A549 (cell line): ENCODE measurements at regions not wholly inside any gene's neighbourhood (a gene's known extent, or its start where the extent isn't known, plus 50 kb on each side); places are given as distances from the start of the nearest gene placed in this dataset.

Experiments
- ATAC-seq, 2 experiments: fragments of 200-7000 bp in 1 of 2; fragments of >200 bp in 1 of 2; cut with Nextera tagmentation in 1 of 2; cut with Tn5 transposase in 1 of 2; 3 replicates each; pipeline versions ENCODE4 v1.8.0 to v1.9.1; 2018 to 2020; ENCODE audit warnings: mild to moderate bottlenecking in 1 of 2, moderate library complexity in 1 of 2
- CTCF ChIA-PET: fragments of 300-600 bp; sonication (Branson Sonifier 250); formaldehyde crosslinking; extraction: SDS; loops from one replicate; lab custom pipeline; 2021; ENCODE audit warnings: antibody characterized with exemption, inconsistent platforms; lab: Yijun Ruan, JAX
- POLR2A ChIA-PET: fragments of 350-600 bp; formaldehyde crosslinking; extraction: SDS; loops from one replicate; lab custom pipeline; 2021; ENCODE audit warnings: antibody characterized with exemption, inconsistent platforms; lab: Yijun Ruan, JAX
- DNase-seq, 2 experiments: peaks; one replicate each; pipeline versions ENCODE4 v3.0.0 to v3.0.0-alpha.2; 2011 to 2016; ENCODE audit warnings: low read depth in 1 of 2, low spot score in 1 of 2
- FAIRE-seq: peaks from 2 replicates; lab custom pipeline; 2011; peaks lifted over from hg19 to GRCh38; lab: Jason Lieb, UNC
- H3K27ac ChIP-seq, 2 experiments: fragments of >200 bp; sonication (Bioruptor Twin); formaldehyde crosslinking; 3 replicates each; pipeline ENCODE4 v1.5.1; 2016 to 2017
- H3K4me1 ChIP-seq: fragments of >200 bp; sonication (Bioruptor Twin); formaldehyde crosslinking; 3 replicates; pipeline ENCODE4 v1.6.1; 2016
- H3K4me2 ChIP-seq: fragments of >200 bp; sonication (Bioruptor Twin); formaldehyde crosslinking; 3 replicates; pipeline ENCODE4 v1.6.1; 2016
- H3K4me3 ChIP-seq: fragments of >200 bp; sonication (Bioruptor Twin); formaldehyde crosslinking; 3 replicates; pipeline ENCODE4 v1.5.1; 2016
- H3K9me3 ChIP-seq: fragments of >200 bp; sonication (Bioruptor Twin); formaldehyde crosslinking; 3 replicates; pipeline ENCODE4 v1.6.1; 2016
- CBX8 ChIP-seq: fragments of 200-600 bp; sonication (generic); IDR thresholded peaks from 2 replicates; pipeline ENCODE4 v1.6.1; 2016
- EHF ChIP-seq: fragments of 250-450 bp; sonication (Bioruptor Pico); IDR thresholded peaks from 2 replicates; pipeline ENCODE4 v1.5.0; 2020; ENCODE audit warnings: mild to moderate bottlenecking
- EHMT2 ChIP-seq: fragments of 200-600 bp; sonication (generic); IDR thresholded peaks from 2 replicates; pipeline ENCODE4 v1.6.1; 2016; ENCODE audit warnings: antibody characterized with exemption, low read depth, mild to moderate bottlenecking, moderate library complexity
- FOSL2 ChIP-seq, 2 experiments: fragments of 450-650 bp in 1 of 2; fragments of >200 bp in 1 of 2; sonication (Bioruptor Twin) in 1 of 2; formaldehyde crosslinking; IDR thresholded peaks; 2 replicates each; pipeline versions ENCODE4 v1.5.0 to v1.6.1; 2016 to 2020; ENCODE audit warnings: mild to moderate bottlenecking in 1 of 2, moderate library complexity in 1 of 2
- HOXA7 ChIP-seq: fragments of 250-450 bp; sonication (Bioruptor Pico); IDR thresholded peaks from 2 replicates; pipeline ENCODE4 v1.5.0; 2020; ENCODE audit warnings: mild to moderate bottlenecking, moderate library complexity
- JUN ChIP-seq, 2 experiments: fragments of >200 bp; sonication (Bioruptor Twin); formaldehyde crosslinking; IDR thresholded peaks; 2 replicates in 1 of 2; 3 replicates in 1 of 2; pipeline ENCODE4 v1.6.1; 2016 to 2017
- JUNB ChIP-seq: fragments of >200 bp; sonication (Bioruptor Twin); formaldehyde crosslinking; IDR thresholded peaks from 2 replicates; pipeline ENCODE4 v1.6.1; 2016
- MAFK ChIP-seq: fragments of 450-650 bp; IDR thresholded peaks from 2 replicates; pipeline ENCODE4 v1.6.1; 2014; ENCODE audit not compliant: partially characterized antibody
- MAZ ChIP-seq: fragments of 150-350 bp; IDR thresholded peaks from 2 replicates; pipeline ENCODE4 v1.6.1; 2014; ENCODE audit warnings: antibody characterized with exemption, low read depth, low read length, borderline replicate concordance
- MYC ChIP-seq: IDR thresholded peaks from 2 replicates; pipeline ENCODE4 v1.6.1; 2012; ENCODE audit warnings: mild to moderate bottlenecking, inconsistent platforms, low read length, improper control_type of control experiment, borderline replicate concordance
- NFE2L2 ChIP-seq: fragments of 150-350 bp; conservative IDR thresholded peaks from 2 replicates; pipeline ENCODE4 v1.6.1; 2014; ENCODE audit warnings: low read length
- PHF8 ChIP-seq: fragments of 200-600 bp; sonication (generic); IDR thresholded peaks from 2 replicates; pipeline ENCODE4 v1.6.1; 2016; ENCODE audit warnings: low read depth, mild to moderate bottlenecking, antibody characterized with exemption, moderate library complexity, borderline replicate concordance
- POLR2A ChIP-seq: IDR thresholded peaks from 2 replicates; pipeline ENCODE4 v1.6.1; 2012; ENCODE audit warnings: mild to moderate bottlenecking, low read length
- SMC3 ChIP-seq: fragments of >200 bp; sonication (Bioruptor Twin); formaldehyde crosslinking; IDR thresholded peaks from 3 replicates; pipeline ENCODE4 v1.6.1; 2018; ENCODE audit warnings: inconsistent platforms
- ZNF302 ChIP-seq: fragments of 250-450 bp; sonication (Bioruptor Pico); IDR thresholded peaks from 2 replicates; pipeline ENCODE4 v1.9.0; 2021; ENCODE audit warnings: inconsistent platforms, mild to moderate bottlenecking, moderate library complexity
- WGBS: methylation state at CpG from one replicate; pipeline ENCODE4 v1.1.6; 2017; ENCODE audit errors: missing lambda C conversion rate; 5-methylcytosine and 5-hydroxymethylcytosine counted together
- TF ChIP-seq, protein P1 (sequence below): IDR thresholded peaks from 2 replicates; pipeline ENCODE4 v1.6.1; 2012
- TF ChIP-seq, protein P2 (sequence below): fragments of 450-650 bp; IDR thresholded peaks from 2 replicates; pipeline ENCODE4 v1.6.1; 2014; ENCODE audit warnings: antibody characterized with exemption
- TF ChIP-seq, protein P3 (sequence below): fragments of 250-450 bp; sonication (Bioruptor Pico); IDR thresholded peaks from 2 replicates; pipeline ENCODE4 v1.5.0; 2020; ENCODE audit warnings: low read depth, mild to moderate bottlenecking, moderate library complexity
- TF ChIP-seq, protein P4 (sequence below): fragments of 150-350 bp; IDR thresholded peaks from 2 replicates; pipeline ENCODE4 v1.6.1; 2014; ENCODE audit warnings: low read depth, mild to moderate bottlenecking, low read length

DNA sequence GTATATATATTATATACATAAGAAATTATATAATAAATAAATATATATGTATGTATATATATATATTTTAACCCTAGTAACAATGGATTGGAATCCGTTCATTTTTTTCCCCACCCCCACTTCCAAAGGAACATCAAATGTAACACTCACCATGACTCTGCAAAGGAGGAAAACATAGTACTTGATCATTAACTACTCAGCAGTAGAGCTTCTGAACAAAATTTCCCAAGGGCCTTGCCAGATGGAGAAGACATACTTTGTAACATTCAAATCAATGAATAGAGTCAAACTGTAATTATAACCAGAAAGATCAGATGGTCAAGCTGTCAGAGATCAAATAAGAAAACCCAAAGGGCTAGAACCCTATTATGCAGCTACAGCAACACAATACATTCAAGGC, 126.0 kb upstream of the CNTN1 start:
- ChIA-PET CTCF (no interaction called here), POLR2A (no interaction called here)
- DNase-seq, result peak in 1 of 2 experiments; percentile 76
- TF ChIP-seq ZNF302 (CRISPR knock-in tag), result peak; percentile 27; the same call in 1 of the 2 replicates
- TF ChIP-seq NFE2L2, result peak; percentile 62
- TF ChIP-seq MAFK, result no peak
- Histone ChIP-seq H3K27ac (peak overlapping the region; percentile 10 to 57; a peak in 3 of 6 replicates), H3K4me3 (no peak overlapping the region), H3K4me1 (peaks cover 23% of the 10 kb centered on the region), H3K4me2 (peak overlapping the region; percentile 24; the same call in 1 of the 3 replicates), H3K9me3 (no peaks in the 10 kb centered on the region)
- 6% methylated on average over 1 of the region's 1 CpG for WGBS
- ATAC-seq, result peak in 1 of 2 experiments; percentile 42; a peak in 1 of 6 replicates
- no peak for FAIRE-seq

DNA sequence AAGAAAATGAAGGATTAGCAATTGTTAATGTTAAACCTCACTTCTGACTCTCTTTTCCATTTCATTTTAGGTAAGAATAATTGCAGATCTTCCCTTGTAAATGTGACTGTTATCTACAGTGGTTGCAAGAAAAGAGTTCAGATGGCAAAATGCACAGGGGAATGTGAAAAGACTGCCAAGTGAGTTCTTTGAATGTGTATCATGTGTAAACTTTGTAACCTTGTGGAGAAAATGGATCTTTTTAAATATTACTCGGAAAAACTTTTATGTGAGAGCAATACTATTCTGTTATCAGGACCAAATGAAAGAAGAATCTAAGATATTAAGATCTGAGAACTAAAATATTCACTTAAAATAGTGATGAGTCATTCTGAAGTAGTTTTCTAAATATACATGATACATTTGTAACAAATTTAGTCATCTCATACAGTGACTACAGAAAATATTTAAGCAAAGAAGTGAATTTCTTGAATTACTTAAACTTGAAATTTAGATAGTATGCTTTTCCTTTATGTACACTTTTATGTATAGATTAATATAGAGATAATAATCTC, 122.5 kb upstream of the CNTN1 start:
- POLR2A ChIA-PET, result no interaction called here
- FAIRE-seq (peak; percentile 7), ATAC-seq (no peak), DNase-seq (peak in 1 of 2 experiments; percentile 13)
- H3K4me1 ChIP-seq, result peaks cover 23% of the 10 kb centered on the region
- TF ChIP-seq, protein P1, sequence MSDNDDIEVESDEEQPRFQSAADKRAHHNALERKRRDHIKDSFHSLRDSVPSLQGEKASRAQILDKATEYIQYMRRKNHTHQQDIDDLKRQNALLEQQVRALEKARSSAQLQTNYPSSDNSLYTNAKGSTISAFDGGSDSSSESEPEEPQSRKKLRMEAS, result no peak
- TF ChIP-seq JUN (IDR thresholded peaks at IDR 0.05) (no peak), SMC3 (no peak), MYC (no peak), JUNB (peak; percentile 24; the same call in 1 of the 2 replicates), HOXA7 (CRISPR knock-in tag) (no peak), NFE2L2 (peak; percentile 60), CBX8 (no peak), FOSL2 (IDR thresholded peaks at IDR 0.05) (no peak), FOSL2 (CRISPR knock-in tag; IDR thresholded peaks at IDR 0.05) (peak; percentile 74), MAFK (peak; percentile 81)
- TF ChIP-seq, protein P2, sequence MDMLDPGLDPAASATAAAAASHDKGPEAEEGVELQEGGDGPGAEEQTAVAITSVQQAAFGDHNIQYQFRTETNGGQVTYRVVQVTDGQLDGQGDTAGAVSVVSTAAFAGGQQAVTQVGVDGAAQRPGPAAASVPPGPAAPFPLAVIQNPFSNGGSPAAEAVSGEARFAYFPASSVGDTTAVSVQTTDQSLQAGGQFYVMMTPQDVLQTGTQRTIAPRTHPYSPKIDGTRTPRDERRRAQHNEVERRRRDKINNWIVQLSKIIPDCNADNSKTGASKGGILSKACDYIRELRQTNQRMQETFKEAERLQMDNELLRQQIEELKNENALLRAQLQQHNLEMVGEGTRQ, result no peak
- CTCF ChIA-PET, result interaction anchor here (1.5 kb wide), 1 partner anchor 31 kb away, joined by 4 read pairs; no protein-coding TSS in a partner anchor
- WGBS, result 17% methylated on average over 1 of the region's 1 CpG
- peak overlapping the region; percentile 19; the same call in 2 of the 3 replicates for H3K4me2 ChIP-seq
- no peaks in the 10 kb centered on the region for H3K9me3 ChIP-seq
- no peak overlapping the region for H3K4me3 ChIP-seq
- H3K27ac ChIP-seq, result peak overlapping the region; percentile 24 to 65; a peak in 4 of 6 replicates

DNA sequence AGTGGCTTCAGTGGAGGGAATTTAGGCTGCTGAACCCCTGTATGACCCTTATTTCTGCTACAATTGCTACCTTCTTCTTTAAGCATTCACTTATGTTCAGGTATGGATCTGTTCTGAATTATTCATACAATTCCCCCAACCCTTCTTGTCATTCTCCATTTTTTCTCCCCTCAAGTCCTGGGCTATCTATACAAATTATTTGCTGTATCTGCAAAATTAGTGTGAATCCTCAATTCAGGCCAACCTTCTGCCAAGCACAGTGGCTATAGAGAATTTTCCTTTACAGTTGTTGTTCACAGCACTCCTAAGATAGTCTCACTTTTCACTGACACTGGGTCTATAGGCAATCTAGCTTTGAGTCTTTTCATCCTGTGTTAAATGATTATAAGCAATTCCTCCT, 119.2 kb upstream of the CNTN1 start:
- POLR2A ChIA-PET, result no interaction called here
- Histone ChIP-seq H3K9me3 (no peaks in the 10 kb centered on the region), H3K27ac (no peak overlapping the region), H3K4me1 (peaks cover 11% of the 10 kb centered on the region; the same call in 2 of the 3 replicates), H3K4me3 (no peak overlapping the region), H3K4me2 (no peak overlapping the region)
- TF ChIP-seq, protein P3, sequence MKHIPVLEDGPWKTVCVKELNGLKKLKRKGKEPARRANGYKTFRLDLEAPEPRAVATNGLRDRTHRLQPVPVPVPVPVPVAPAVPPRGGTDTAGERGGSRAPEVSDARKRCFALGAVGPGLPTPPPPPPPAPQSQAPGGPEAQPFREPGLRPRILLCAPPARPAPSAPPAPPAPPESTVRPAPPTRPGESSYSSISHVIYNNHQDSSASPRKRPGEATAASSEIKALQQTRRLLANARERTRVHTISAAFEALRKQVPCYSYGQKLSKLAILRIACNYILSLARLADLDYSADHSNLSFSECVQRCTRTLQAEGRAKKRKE, result no peak
- peak; percentile 79 for TF ChIP-seq MAFK
- no peak for DNase-seq
- no peak for ATAC-seq
- no peak for FAIRE-seq
- CTCF ChIA-PET, result no interaction called here

DNA sequence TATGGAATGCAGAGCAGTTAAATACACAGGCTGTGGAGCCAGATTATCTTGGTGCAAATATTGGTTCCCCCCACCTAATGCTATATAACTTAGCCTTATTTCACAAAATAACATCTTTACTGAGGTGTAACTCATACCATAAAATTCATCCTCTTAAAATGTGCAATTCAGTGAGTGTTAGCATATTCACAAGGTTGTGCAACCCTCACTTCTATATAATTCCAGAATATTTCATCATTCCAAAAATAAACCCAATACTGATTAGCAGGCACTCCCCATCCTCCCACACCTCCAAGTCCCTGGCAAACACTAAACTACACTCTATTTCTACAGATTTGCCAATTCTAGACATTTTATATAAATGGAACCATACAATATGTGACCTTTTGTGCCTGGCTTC, 116.3 kb upstream of the CNTN1 start:
- POLR2A ChIA-PET, result no interaction called here
- FAIRE-seq, result no peak
- H3K9me3 ChIP-seq, result peaks cover 5% of the 10 kb centered on the region; the same call in 1 of the 3 replicates
- ATAC-seq, result no peak
- H3K4me3 ChIP-seq, result no peak overlapping the region
- no peak for DNase-seq
- H3K4me1 ChIP-seq, result no peaks in the 10 kb centered on the region
- CTCF ChIA-PET, result no interaction called here
- H3K27ac ChIP-seq, result no peak overlapping the region
- H3K4me2 ChIP-seq, result no peak overlapping the region
- TF ChIP-seq, protein P4, sequence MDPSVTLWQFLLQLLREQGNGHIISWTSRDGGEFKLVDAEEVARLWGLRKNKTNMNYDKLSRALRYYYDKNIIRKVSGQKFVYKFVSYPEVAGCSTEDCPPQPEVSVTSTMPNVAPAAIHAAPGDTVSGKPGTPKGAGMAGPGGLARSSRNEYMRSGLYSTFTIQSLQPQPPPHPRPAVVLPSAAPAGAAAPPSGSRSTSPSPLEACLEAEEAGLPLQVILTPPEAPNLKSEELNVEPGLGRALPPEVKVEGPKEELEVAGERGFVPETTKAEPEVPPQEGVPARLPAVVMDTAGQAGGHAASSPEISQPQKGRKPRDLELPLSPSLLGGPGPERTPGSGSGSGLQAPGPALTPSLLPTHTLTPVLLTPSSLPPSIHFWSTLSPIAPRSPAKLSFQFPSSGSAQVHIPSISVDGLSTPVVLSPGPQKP, result no peak
- TF ChIP-seq EHMT2 (no peak), MYC (no peak), MAZ (no peak), PHF8 (no peak), NFE2L2 (no peak), POLR2A (no peak), ZNF302 (CRISPR knock-in tag) (no peak), EHF (CRISPR knock-in tag) (no peak)
- TF ChIP-seq, protein P2, result no peak
